Liver (tissue), 8 donors: ENCODE measurements at regions not wholly inside any gene's neighbourhood (a gene's known extent, or its start where the extent isn't known, plus 50 kb on each side); places are given as distances from the start of the nearest gene placed in this dataset.

Experiments used
- DNase-seq: peaks from one replicate; pipeline ENCODE4 v3.0.0-alpha.2; 2017; ENCODE audit warnings: low spot score
- H3K27ac ChIP-seq, 2 donors: one replicate each; pipeline ENCODE4 v1.7.0; 2013; ENCODE audit warnings: inconsistent platforms in 2 of 2, low read length in 2 of 2, control low read depth in 1 of 2, low read depth in 1 of 2, mild to moderate bottlenecking in 1 of 2
- H3K27me3 ChIP-seq, 4 donors: one replicate each; pipeline versions ENCODE4 v1.6.1 to v1.7.0; 2013; ENCODE audit warnings: low read length in 3 of 4, inconsistent platforms in 1 of 4, mild to moderate bottlenecking in 1 of 4, moderate library complexity in 1 of 4; ENCODE audit not compliant: control insufficient read depth in 4 of 4, insufficient read depth in 4 of 4
- H3K36me3 ChIP-seq, 4 donors: one replicate each; pipeline versions ENCODE4 v1.6.1 to v1.7.0; 2013; ENCODE audit warnings: low read length in 3 of 4, mild to moderate bottlenecking in 3 of 4, low read depth in 1 of 4, moderate library complexity in 1 of 4; ENCODE audit not compliant: control insufficient read depth in 4 of 4, insufficient read depth in 3 of 4
- H3K4me1 ChIP-seq, 4 donors: one replicate each; pipeline versions ENCODE4 v1.6.1 to v1.7.0; 2013; ENCODE audit warnings: low read length in 3 of 4, mild to moderate bottlenecking in 3 of 4, moderate library complexity in 1 of 4; ENCODE audit not compliant: control insufficient read depth in 4 of 4, insufficient read depth in 4 of 4
- H3K4me3 ChIP-seq, 3 donors: one replicate each; pipeline versions ENCODE4 v1.6.1 to v1.7.0; 2013; ENCODE audit warnings: low read length in 3 of 3, control low read depth in 1 of 3, low read depth in 1 of 3, mild to moderate bottlenecking in 1 of 3
- H3K9ac ChIP-seq, 2 donors: one replicate each; pipeline ENCODE4 v1.7.0; 2013; ENCODE audit warnings: low read length in 2 of 2, mild to moderate bottlenecking in 2 of 2, moderate library complexity in 2 of 2, control low read depth in 1 of 2, low read depth in 1 of 2
- H3K9me3 ChIP-seq, 4 donors: one replicate each; pipeline versions ENCODE4 v1.6.1 to v1.7.0; 2013; ENCODE audit warnings: low read length in 3 of 4; ENCODE audit not compliant: control insufficient read depth in 4 of 4
- ATF3 ChIP-seq: IDR thresholded peaks from 2 replicates; pipeline ENCODE4 v1.6.1; 2016; ENCODE audit warnings: antibody characterized with exemption
- CTCF ChIP-seq: fragments of 150-350 bp; IDR thresholded peaks from 2 replicates; pipeline ENCODE4 v1.5.1; 2017; ENCODE audit warnings: improper control_type of control experiment, low read depth, low read length; ENCODE audit not compliant: missing input control
- EGR1 ChIP-seq, 2 donors: IDR thresholded peaks; 2 replicates each; pipeline ENCODE4 v1.6.1; 2016 to 2018; ENCODE audit warnings: antibody characterized with exemption in 2 of 2, low read depth in 2 of 2
- FOXA1 ChIP-seq: IDR thresholded peaks from 2 replicates; pipeline ENCODE4 v1.6.1; 2016; ENCODE audit warnings: antibody characterized with exemption
- FOXA2 ChIP-seq: IDR thresholded peaks from 2 replicates; pipeline ENCODE4 v1.6.1; 2016; ENCODE audit warnings: antibody characterized with exemption
- GABPA ChIP-seq, 2 donors: IDR thresholded peaks in 1 of 2; conservative IDR thresholded peaks in 1 of 2; 2 replicates each; pipeline ENCODE4 v1.6.1; 2016; ENCODE audit warnings: antibody characterized with exemption in 2 of 2, mild to moderate bottlenecking in 1 of 2, moderate library complexity in 1 of 2
- HNF4A ChIP-seq, 2 donors: conservative IDR thresholded peaks; 2 replicates each; pipeline ENCODE4 v1.6.1; 2016; ENCODE audit warnings: antibody characterized with exemption in 2 of 2, mild to moderate bottlenecking in 2 of 2
- HNF4G ChIP-seq: IDR thresholded peaks from 2 replicates; pipeline ENCODE4 v1.6.1; 2016; ENCODE audit warnings: antibody characterized with exemption
- JUND ChIP-seq, 2 donors: IDR thresholded peaks; 2 replicates each; pipeline ENCODE4 v1.6.1; 2016; ENCODE audit warnings: antibody characterized with exemption in 2 of 2
- MAX ChIP-seq: IDR thresholded peaks from 2 replicates; pipeline ENCODE4 v1.6.1; 2016; ENCODE audit warnings: antibody characterized with exemption
- NR2F2 ChIP-seq: IDR thresholded peaks from 2 replicates; pipeline ENCODE4 v1.6.1; 2016; ENCODE audit warnings: antibody characterized with exemption
- RAD21 ChIP-seq, 2 donors: IDR thresholded peaks; 2 replicates each; pipeline ENCODE4 v1.6.1; 2016; ENCODE audit warnings: antibody characterized with exemption in 2 of 2, mild to moderate bottlenecking in 2 of 2
- REST ChIP-seq: IDR thresholded peaks from 2 replicates; pipeline ENCODE4 v1.6.1; 2016; ENCODE audit warnings: antibody characterized with exemption, mild to moderate bottlenecking
- RXRA ChIP-seq, 2 donors: IDR thresholded peaks; 2 replicates each; pipeline ENCODE4 v1.6.1; 2017 to 2018; ENCODE audit warnings: antibody characterized with exemption in 2 of 2, mild to moderate bottlenecking in 1 of 2
- SP1 ChIP-seq: IDR thresholded peaks from 2 replicates; pipeline ENCODE4 v1.6.1; 2018; ENCODE audit warnings: antibody characterized with exemption, mild to moderate bottlenecking
- TAF1 ChIP-seq: conservative IDR thresholded peaks from 2 replicates; pipeline ENCODE4 v1.6.1; 2016; ENCODE audit warnings: antibody characterized with exemption, mild to moderate bottlenecking
- YY1 ChIP-seq: IDR thresholded peaks from 2 replicates; pipeline ENCODE4 v1.6.1; 2016; ENCODE audit warnings: antibody characterized with exemption, mild to moderate bottlenecking
- ZBTB33 ChIP-seq: IDR thresholded peaks from 2 replicates; pipeline ENCODE4 v1.6.1; 2016; ENCODE audit warnings: antibody characterized with exemption
- WGBS: extraction: QIAGEN DNeasy Blood & Tissue Kit; methylation state at CpG from one replicate; pipeline ENCODE4 v1.1.7; 2013; 5-methylcytosine and 5-hydroxymethylcytosine counted together
- donor health status: healthy.
- donor health status: healthy.
- donor health status: healthy.
- donor health status: healthy.
- donor health status: healthy.

- Histone ChIP-seq H3K36me3 (no peaks in the 10 kb centered on the region), H3K4me3 (no peak overlapping the region), H3K4me1 (no peaks in the 10 kb centered on the region), H3K9ac (no peak overlapping the region), H3K27ac (no peak overlapping the region), H3K27me3 (peaks cover 0 to 3% (median 0%) of the 10 kb centered on the region in 4 donors), H3K9me3 (no peaks in the 10 kb centered on the region)
- TF ChIP-seq SP1 (no peak), JUND (IDR thresholded peaks at IDR 0.05) (no peak), RXRA (IDR thresholded peaks at IDR 0.05) (no peak), HNF4A (conservative IDR thresholded peaks at IDR 0.05) (no peak), FOXA2 (no peak), TAF1 (no peak), NR2F2 (no peak), ZBTB33 (no peak), FOXA1 (no peak), GABPA (IDR thresholded peaks at IDR 0.05 in 1 of 2, conservative IDR thresholded peaks at IDR 0.05 in 1 of 2) (no peak), HNF4G (no peak), YY1 (no peak), CTCF (no peak), REST (no peak)
- 75% methylated on average over 3 of the region's 3 CpGs for WGBS
- no peak for DNase-seq
Observed at GRCh38 chr18:44048435-44048834, 632.3 kb upstream of the SETBP1 start.

GRCh38 chr18:44048846-44049245, 631.8 kb upstream of the SETBP1 start:
- peaks cover 0 to 3% (median 0%) of the 10 kb centered on the region in 4 donors for H3K27me3 ChIP-seq
- 54% methylated on average over 2 of the region's 2 CpGs for WGBS
- TF ChIP-seq EGR1 (IDR thresholded peaks at IDR 0.05; ENCODE audit: low read depth in 2 of 2) = no peak
- no peak for TF ChIP-seq ATF3
- TF ChIP-seq RXRA (IDR thresholded peaks at IDR 0.05) = no peak
- no peak for TF ChIP-seq FOXA2
- no peak for TF ChIP-seq HNF4G
- TF ChIP-seq FOXA1 = no peak
- no peak for TF ChIP-seq ZBTB33
- TF ChIP-seq YY1 = no peak
- no peak for TF ChIP-seq GABPA (IDR thresholded peaks at IDR 0.05 in 1 of 2, conservative IDR thresholded peaks at IDR 0.05 in 1 of 2)
- no peak for TF ChIP-seq JUND (IDR thresholded peaks at IDR 0.05)
- no peak for TF ChIP-seq SP1
- TF ChIP-seq REST = no peak
- no peak for TF ChIP-seq RAD21 (IDR thresholded peaks at IDR 0.05)
- TF ChIP-seq MAX = no peak

More at GRCh38 chr18:44048846-44049245, 631.8 kb upstream of the SETBP1 start:
- no peak overlapping the region for H3K27ac ChIP-seq
- H3K9me3 ChIP-seq = no peaks in the 10 kb centered on the region
- no peak overlapping the region for H3K9ac ChIP-seq
- no peaks in the 10 kb centered on the region for H3K4me1 ChIP-seq
- H3K36me3 ChIP-seq = no peaks in the 10 kb centered on the region
- DNase-seq = no peak
- no peak overlapping the region for H3K4me3 ChIP-seq
